GM21360 (cell line): ENCODE measurements at regions not wholly inside any gene's neighbourhood (a gene's known extent, or its start where the extent isn't known, plus 50 kb on each side); places are given as distances from the start of the nearest gene placed in this dataset.

Experiments
- ATAC-seq: cut with Tn5 transposase; IDR thresholded peaks from one replicate; pipeline ENCODE4 v1.9.1; 2021; ENCODE audit warnings: mild to moderate bottlenecking, moderate library complexity; ENCODE audit not compliant: unreplicated experiment

DNA sequence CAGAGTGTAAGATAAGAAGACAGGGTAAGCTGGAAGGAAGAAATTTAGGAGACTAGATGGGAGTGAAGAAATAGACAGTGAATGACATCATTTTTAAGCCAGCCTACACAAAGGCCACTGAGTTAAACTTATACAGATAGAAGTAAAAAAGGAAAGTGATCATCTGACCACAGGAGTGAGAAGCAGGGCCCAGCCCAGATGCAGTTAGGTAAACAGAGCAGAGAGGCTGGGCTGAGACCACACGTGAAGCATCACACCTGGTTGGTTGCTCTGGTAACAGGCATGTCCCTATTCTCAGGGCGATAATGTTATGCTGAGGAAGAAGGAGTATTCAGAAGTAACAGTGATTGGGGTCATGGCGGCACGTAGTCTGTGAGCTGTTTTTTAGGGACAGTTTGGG lies 1079.4 kb downstream of the AACS start:
- ATAC-seq, result no peak

DNA sequence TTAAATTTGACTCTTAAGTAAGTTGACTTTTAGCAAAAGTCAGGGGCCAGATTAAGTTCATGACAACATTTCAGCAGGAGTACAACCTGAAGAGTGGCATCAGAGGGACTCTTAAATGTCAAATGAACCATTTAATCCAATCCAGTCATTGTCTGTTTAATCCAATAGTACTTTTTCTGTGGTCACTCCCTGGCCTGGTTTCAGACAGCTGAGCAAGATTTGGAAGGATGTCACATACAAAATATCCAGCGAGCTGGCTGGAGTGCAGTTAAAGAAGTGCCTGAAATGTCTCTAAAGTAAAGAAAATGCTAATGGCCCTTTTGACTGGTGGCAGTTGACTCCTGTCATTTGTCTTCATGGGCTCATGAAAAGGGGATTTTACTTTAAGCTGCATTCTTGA lies 1082.1 kb downstream of the AACS start:
- ATAC-seq, result no peak

GRCh38 chr12:126156806-126157574 lies 1091.8 kb downstream of the AACS start:
- no peak for ATAC-seq

GRCh38 chr12:126157575-126157966 lies 1092.3 kb downstream of the AACS start:
- no peak for ATAC-seq

DNA sequence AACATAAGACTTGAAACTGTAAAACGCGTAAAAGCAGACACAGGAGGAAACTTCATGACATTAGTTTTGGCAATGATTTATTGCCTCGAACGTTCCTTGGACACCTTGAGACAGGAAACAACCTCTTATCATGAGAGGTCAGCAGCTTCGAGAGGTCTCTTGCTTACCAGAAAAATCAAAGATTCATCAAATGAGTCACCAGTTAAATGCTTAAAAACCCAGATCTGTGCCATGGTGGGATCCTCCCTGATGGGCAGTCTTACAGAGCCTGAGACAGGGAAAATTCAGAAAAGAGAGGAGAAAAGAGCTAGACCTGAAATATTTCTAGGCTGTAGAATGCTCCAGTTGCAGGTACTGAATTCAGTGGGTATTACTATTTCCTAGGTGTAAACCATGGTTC lies 1093.9 kb downstream of the AACS start:
- no peak for ATAC-seq

DNA sequence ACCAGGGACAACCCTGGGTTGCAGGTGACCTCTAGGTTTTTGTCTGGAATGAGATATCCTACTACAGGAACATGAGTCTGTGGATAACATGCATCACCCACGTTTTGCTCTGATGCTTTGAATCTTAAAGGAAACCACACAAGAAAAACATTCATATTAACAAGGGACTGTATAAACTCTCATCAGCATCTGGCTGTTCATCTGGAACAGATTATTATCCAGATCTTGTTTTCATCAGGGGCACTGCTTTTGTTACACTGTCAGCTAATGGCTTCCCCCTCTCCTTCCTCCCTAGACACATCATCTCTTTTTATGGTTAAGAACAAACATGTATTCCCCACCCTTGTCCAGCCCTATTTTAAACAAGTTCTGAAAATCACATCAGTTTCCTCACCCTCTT lies 1095.7 kb downstream of the AACS start:
- ATAC-seq, result no peak

DNA sequence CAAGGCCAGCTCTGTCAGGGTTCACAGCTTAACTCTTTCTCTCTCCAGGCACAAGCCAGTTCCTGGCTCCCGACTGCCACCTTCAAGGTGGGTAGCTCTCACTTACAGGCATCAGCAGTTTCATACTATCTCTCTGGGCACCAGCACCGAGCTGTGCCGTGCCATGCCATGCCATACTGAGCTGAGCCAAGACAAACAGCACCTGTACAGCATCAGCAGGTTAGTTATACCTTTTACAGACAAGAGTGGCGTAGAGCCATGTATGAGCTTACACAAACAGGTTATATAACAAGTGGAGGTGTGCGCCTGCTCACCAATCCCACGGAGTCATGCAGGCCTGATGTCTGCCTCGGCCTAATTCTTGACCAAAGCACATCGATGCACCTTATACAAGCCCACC lies 1098.7 kb downstream of the AACS start:
- no peak for ATAC-seq

DNA sequence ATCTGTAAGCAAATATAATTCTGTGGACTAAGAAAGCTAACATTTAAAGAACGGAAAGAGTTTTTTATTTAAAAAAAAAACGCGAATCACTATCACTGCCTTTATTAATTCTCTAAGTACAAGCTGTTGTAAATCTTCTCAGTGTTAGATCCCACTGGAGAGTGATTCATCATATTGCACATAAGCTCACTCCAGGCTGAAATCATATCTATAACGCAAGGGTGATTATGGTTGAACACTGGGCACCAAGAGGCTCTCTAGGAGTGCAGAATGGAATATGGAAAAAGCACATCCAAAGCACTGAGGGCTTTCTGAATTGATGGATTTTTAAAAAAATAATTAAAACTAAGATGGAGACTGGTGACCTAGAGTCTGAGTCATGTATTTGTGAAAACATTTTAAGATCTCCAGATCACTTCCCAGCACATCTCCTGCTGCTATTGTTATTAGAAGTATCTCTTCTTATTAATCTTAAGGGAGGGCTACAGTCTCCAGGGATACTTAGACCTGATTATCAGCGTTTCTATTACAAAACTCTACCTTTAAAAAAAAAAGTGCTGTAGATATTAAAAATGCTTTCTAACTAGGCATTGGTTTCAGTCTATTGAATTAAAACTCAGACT lies 1106.8 kb downstream of the AACS start:
- ATAC-seq, result no peak

DNA sequence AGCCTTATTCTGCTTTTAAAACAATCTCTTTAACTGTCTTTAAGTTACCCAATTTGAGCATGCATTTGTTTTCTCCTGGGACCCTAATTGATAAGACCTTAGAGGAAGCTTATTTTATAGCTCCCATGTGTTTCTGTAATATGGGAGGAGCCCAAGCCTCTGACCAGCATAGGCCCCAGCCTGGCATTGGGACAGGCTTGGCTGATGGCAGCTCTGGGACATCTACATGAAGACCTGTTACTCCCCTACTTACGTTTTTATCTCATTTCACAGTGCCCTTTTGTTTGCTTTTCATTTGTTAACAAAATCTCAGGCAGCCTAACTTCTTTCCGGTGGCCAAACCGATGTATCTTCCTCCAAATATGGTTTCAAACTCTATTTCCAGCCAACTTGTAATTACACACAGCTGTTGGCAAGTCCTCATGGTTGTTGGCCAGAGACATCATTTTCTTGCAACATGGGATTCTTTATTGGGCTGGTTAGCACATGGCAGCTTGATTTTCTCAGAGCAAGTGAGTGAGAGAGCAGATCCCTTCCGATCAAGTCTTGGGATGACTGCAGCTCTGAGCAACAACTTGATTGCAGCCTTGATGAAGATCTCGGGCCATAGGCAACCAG lies 1117.5 kb downstream of the AACS start:
- ATAC-seq, result no peak

DNA sequence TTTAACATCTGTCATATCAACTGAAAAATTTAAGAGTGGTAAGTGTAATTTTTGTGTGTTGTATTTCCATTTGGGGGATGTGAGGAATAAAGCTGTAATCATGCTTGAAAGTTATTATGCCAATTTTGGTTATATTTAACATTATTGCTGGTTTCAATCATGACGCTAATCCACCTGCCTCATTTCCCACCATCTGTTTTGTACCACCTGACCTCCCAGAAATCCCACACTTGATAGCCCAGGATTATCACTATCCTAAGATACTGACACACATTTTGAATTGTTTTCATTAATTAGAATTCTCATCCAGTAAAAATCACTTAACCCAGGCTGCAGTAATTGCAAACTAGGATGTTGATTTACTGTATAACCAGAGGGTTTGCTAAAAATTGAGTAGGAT lies 1119.8 kb downstream of the AACS start:
- no peak for ATAC-seq

GRCh38 chr12:126189856-126190255 lies 1124.6 kb downstream of the AACS start:
- no peak for ATAC-seq

DNA sequence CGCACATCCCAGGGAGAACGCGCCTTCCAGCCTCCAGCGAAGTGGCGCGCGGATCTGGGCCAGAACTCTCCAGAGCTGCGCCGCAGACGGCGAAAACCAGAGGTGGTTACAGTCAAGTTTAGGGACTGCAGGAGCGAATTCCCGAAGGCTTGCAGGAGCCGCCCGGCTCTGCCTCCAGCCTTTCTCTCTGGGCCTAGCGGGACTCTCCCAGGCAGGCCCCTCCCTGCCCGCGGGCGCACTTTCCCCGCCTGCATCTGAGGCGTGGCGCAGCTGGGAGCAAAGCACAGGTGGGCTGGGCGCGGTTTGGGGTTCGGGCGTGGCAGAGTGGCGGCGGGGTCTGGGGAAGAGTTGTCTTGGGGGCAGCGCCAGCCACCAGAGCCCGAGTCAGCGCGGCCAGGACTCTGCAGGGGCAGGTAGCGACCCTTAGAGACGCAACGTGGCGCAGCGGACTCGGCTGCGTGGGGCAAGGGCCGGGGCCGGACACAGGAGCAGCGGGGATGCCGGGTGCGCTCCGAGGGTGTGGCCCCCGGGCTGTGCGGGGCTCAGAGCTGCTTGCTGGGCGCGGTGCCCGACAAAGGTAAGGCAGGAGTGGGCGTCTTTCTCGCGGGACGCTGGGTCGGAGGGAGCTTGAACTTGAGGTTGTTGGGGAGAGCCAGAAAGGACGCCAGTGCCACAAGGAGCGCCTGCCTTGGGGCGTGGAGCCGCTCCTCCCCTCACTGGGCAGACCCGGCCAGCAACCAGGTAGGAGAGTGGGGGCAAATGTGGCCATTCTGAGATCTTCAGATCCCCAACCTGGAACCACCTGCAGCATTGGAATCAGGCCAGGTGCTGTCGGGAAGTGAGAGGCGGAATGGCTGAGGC lies 1126.0 kb downstream of the AACS start:
- no peak for ATAC-seq

GRCh38 chr12:126191949-126192348 lies 1126.7 kb downstream of the AACS start:
- no peak for ATAC-seq

GRCh38 chr12:126193190-126193589 lies 1128.0 kb downstream of the AACS start:
- ATAC-seq, result no peak

GRCh38 chr12:126196263-126196662 lies 1131.0 kb downstream of the AACS start:
- no peak for ATAC-seq

- ATAC-seq, result no peak
Observed at GRCh38 chr12:126198516-126198915, 1133.3 kb downstream of the AACS start.

DNA sequence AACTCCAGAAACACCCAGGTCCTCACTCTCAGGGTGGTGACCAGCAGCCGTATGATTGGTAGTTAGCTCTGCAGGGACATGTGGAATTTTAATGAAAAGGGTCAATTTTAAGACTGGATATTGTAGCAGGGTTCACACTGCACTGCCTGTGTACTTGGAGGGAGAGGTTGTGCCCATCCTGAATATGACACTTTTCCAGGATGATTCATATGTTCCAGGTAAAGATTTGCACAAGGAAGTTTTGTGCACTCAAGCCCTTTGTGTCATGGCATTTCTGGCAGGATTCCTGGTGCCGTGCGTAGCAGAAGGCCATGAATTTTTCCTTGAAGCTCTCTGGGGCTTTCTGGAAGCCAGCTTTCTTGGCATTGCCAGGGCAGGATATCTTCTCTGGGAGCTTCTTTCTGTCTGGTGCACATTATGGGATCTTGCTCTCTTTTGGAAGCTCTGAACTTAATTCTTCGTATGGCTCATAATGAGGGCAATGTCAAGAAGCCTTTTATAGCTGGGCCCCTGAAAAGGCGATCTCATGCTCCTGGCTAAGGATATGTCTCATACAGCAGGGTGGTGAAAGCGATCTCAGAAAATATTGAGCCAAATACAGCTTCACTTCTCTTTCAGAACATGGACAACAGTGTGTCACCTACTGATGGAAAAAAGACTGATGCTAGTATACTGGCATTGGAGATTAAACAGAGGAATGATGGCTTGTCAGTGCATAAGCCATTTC lies 1133.9 kb downstream of the AACS start:
- no peak for ATAC-seq

GRCh38 chr12:126201981-126202537 lies 1136.8 kb downstream of the AACS start:
- no peak for ATAC-seq

DNA sequence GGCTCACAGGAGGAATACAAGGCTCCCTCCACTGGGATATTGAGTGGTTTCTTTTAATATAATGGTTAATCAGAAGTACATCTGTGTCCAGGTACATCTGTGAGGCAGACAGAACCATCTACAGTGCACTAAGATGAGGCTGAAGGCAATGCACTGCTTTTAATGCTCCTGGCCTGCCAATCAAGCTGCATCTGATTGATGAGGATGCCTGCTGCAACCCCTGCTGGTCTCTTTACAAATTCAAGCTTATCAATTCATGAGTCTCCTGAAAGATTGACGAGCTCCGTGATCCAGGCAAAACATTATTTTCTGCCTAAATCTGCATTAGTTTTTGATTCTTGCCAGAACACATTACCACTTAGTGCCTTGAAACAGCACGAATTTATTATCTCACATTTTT lies 1139.1 kb downstream of the AACS start:
- ATAC-seq, result no peak

GRCh38 chr12:126210026-126210425 lies 1144.8 kb downstream of the AACS start:
- no peak for ATAC-seq
